Sigmoid colon (tissue), 6 donors: ENCODE measurements at regions not wholly inside any gene's neighbourhood (a gene's known extent, or its start where the extent isn't known, plus 50 kb on each side); places are given as distances from the start of the nearest gene placed in this dataset.

ENCODE experiments used
- DNase-seq: peaks from one replicate; pipeline ENCODE4 v3.0.0-alpha.2; 2019
- H3K27ac ChIP-seq, 4 donors: fragments of 200-600 bp; sonication (generic); one replicate each; pipeline ENCODE4 v1.5.1; 2016 to 2019; ENCODE audit warnings: mild to moderate bottlenecking in 1 of 4
- H3K27me3 ChIP-seq, 3 donors: fragments of 200-600 bp; sonication (generic); one replicate each; pipeline ENCODE4 v1.5.1; 2019; ENCODE audit warnings: mild to moderate bottlenecking in 1 of 3
- H3K36me3 ChIP-seq, 4 donors: fragments of 200-600 bp; sonication (generic); one replicate each; pipeline ENCODE4 v1.5.1; 2016 to 2019
- H3K4me1 ChIP-seq, 4 donors: fragments of 200-600 bp; sonication (generic); one replicate each; pipeline ENCODE4 v1.5.1; 2017 to 2019
- H3K4me3 ChIP-seq, 4 donors: fragments of 200-600 bp; sonication (generic); one replicate each; pipeline ENCODE4 v1.5.1; 2017 to 2019; ENCODE audit warnings: mild to moderate bottlenecking in 2 of 4, moderate library complexity in 1 of 4
- H3K9me3 ChIP-seq, 4 donors: fragments of 200-600 bp in 3 of 4; sonication (generic) in 3 of 4; one replicate each; pipeline versions ENCODE4 v1.5.1 to v1.6.1; 2013 to 2019
- EP300 ChIP-seq, 4 donors: sonication (generic); formaldehyde crosslinking; IDR thresholded peaks; one replicate each; pipeline ENCODE4 v1.6.1; 2017; ENCODE audit warnings: antibody characterized with exemption in 4 of 4
- POLR2A ChIP-seq, 2 donors: fragments of 450-650 bp; IDR thresholded peaks; one replicate each; pipeline ENCODE4 v1.6.1; 2016; ENCODE audit warnings: antibody characterized with exemption in 2 of 2, mild to moderate bottlenecking in 2 of 2, moderate library complexity in 2 of 2
- POLR2AphosphoS5 ChIP-seq, 4 donors: sonication (generic); formaldehyde crosslinking; IDR thresholded peaks; one replicate each; pipeline ENCODE4 v1.6.1; 2017; ENCODE audit warnings: antibody characterized with exemption in 4 of 4
- WGBS, 2 donors: extraction: QIAGEN DNeasy Blood & Tissue Kit; methylation state at CpG; one replicate each; pipeline ENCODE4 v1.1.7; 2013; 5-methylcytosine and 5-hydroxymethylcytosine counted together
- intact Hi-C: fragments of 100-400 bp; cut with DNase I; formaldehyde crosslinking; loops from one replicate; pipeline ENCODE4 v1.15.1; 2023
- TF ChIP-seq, protein P1 (sequence below), 4 experiments: fragments of 450-650 bp in 3 of 4; fragments of 200-600 bp in 1 of 4; IDR thresholded peaks; one replicate each; pipeline ENCODE4 v1.5.1; 2016 to 2019; ENCODE audit warnings: antibody characterized with exemption in 4 of 4, mild to moderate bottlenecking in 3 of 4, moderate library complexity in 2 of 4
- donor health status: healthy with polysubstance abuse.
- donor health status: healthy.

DNA sequence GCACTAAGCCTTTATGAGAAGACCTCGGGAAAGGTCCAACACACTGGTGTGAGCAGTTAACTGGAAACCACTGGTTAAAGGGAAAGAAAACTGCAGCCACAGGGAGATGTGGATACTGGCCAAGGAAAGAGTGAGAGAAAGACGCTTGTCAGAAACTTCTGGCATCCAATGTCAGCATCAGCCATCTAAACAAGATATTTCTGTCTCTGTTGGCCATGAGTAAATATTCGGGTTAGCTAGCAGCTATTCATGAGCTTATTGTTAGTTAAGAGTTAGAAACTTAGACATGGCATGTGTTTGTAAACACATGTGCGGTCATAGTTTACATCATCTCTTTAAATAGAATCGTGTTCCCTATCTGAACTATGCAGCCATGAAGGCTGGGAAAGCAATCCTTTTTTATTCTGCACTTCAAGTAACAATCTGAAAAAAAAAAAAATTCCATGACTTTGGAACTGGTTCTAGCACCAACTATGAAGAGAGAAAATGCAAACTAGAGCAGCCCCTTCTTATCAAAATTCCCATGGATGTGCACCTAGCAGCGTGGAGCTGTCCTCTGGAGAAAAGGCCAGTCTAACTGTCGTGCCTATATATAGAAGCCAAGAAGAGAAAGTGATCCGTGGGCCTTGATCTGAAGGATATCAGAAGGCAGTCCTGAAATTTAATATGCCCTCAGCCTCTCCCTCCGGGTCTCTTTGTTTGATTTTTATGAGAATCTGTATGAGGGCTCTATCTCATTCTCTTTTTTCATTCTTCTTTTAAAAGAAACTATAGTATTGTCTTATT is 84.0 kb upstream of the RFX8 start:
- Histone ChIP-seq H3K9me3 (no peaks in the 10 kb centered on the region), H3K4me1 (peaks cover 0 to 21% (median 16%) of the 10 kb centered on the region in 4 donors), H3K27me3 (no peaks in the 10 kb centered on the region), H3K27ac (peak overlapping the region; percentile 49 to 77 (median 67)), H3K4me3 (peak overlapping the region in 1 of 4 donors; percentile 10), H3K36me3 (no peaks in the 10 kb centered on the region)
- 67 to 76% methylated on average over 9 of the region's 9 CpGs for WGBS, 2 donors
- intact Hi-C loops, result no loop called here
- no peak for DNase-seq
- TF ChIP-seq, protein P1, sequence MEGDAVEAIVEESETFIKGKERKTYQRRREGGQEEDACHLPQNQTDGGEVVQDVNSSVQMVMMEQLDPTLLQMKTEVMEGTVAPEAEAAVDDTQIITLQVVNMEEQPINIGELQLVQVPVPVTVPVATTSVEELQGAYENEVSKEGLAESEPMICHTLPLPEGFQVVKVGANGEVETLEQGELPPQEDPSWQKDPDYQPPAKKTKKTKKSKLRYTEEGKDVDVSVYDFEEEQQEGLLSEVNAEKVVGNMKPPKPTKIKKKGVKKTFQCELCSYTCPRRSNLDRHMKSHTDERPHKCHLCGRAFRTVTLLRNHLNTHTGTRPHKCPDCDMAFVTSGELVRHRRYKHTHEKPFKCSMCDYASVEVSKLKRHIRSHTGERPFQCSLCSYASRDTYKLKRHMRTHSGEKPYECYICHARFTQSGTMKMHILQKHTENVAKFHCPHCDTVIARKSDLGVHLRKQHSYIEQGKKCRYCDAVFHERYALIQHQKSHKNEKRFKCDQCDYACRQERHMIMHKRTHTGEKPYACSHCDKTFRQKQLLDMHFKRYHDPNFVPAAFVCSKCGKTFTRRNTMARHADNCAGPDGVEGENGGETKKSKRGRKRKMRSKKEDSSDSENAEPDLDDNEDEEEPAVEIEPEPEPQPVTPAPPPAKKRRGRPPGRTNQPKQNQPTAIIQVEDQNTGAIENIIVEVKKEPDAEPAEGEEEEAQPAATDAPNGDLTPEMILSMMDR (IDR thresholded peaks at IDR 0.05), result no peak
- peak in 3 of 4 donors; percentile 28 to 48 (median 46) for TF ChIP-seq POLR2AphosphoS5 (IDR thresholded peaks at IDR 0.05)
- TF ChIP-seq EP300 (IDR thresholded peaks at IDR 0.05), result peak in 1 of 4 donors; percentile 13

DNA sequence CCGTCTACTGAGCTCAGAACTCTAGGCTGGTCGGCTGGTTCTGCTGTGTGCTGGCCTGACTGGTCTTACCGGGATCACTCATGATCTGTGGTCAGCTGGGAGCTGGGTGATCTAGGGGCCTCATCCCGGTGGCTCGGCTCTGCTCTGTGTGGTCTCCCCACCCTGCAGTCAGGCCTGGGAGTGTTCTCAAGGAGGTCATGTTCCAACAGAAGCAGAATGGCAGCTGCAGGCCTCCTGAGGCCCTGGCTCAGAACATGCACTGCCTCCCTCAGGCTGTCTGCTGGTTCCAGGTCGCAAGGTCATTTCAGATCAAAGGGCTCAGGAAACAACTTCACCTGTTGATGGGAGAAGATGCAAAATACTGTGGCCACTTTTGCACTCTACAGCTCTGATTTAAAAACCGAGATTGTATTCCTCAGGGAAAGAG is 81.1 kb upstream of the RFX8 start:
- Histone ChIP-seq H3K4me3 (no peak overlapping the region), H3K4me1 (peaks cover 0 to 21% (median 16%) of the 10 kb centered on the region in 4 donors), H3K27me3 (no peaks in the 10 kb centered on the region), H3K36me3 (no peaks in the 10 kb centered on the region), H3K27ac (no peak overlapping the region), H3K9me3 (no peaks in the 10 kb centered on the region)
- 78 to 87% methylated on average over 7 of the region's 7 CpGs for WGBS, 2 donors
- TF ChIP-seq, protein P1 (IDR thresholded peaks at IDR 0.05), result no peak
- no peak for TF ChIP-seq EP300 (IDR thresholded peaks at IDR 0.05)
- no peak for TF ChIP-seq POLR2A (IDR thresholded peaks at IDR 0.05)
- intact Hi-C loops, result no loop called here
- no peak for DNase-seq

DNA sequence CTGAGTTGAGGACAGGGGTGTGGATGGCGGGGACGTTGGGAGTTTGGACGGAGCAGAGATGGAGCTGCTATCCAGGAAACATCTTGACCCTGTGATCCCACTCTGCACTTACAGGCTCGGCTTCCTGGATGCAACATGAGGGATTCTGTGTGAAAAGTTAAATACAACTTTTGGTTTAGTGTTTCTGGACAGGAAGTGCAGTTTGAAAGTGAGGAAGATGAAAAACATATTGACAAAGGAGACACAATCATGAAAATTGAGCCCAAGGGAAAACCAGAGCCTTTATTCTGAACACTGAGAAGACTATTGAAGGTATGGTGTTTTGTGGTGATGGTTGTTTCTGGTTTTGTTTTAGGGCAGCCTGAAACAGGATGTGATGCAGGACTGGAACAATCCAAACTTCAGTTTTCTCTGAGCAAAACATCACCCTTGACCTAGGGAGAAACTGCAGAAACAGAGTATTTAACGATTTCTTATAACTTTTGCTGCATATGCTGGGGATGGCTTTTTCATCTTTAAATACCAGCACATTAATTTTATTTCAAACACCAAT is 76.5 kb upstream of the RFX8 start:
- peaks cover 0 to 6% (median 2%) of the 10 kb centered on the region in 4 donors for H3K4me1 ChIP-seq
- DNase-seq, result no peak
- no peaks in the 10 kb centered on the region for H3K36me3 ChIP-seq
- WGBS, 2 donors, result 71 to 83% methylated on average over 5 of the region's 5 CpGs
- no peak overlapping the region for H3K4me3 ChIP-seq
- TF ChIP-seq POLR2A (IDR thresholded peaks at IDR 0.05), result no peak
- TF ChIP-seq POLR2AphosphoS5 (IDR thresholded peaks at IDR 0.05), result no peak
- TF ChIP-seq, protein P1 (IDR thresholded peaks at IDR 0.05), result no peak
- TF ChIP-seq EP300 (IDR thresholded peaks at IDR 0.05), result no peak
- no peak overlapping the region for H3K27ac ChIP-seq
- H3K27me3 ChIP-seq, result no peaks in the 10 kb centered on the region
- intact Hi-C loops, result no loop called here
- no peaks in the 10 kb centered on the region for H3K9me3 ChIP-seq

DNA sequence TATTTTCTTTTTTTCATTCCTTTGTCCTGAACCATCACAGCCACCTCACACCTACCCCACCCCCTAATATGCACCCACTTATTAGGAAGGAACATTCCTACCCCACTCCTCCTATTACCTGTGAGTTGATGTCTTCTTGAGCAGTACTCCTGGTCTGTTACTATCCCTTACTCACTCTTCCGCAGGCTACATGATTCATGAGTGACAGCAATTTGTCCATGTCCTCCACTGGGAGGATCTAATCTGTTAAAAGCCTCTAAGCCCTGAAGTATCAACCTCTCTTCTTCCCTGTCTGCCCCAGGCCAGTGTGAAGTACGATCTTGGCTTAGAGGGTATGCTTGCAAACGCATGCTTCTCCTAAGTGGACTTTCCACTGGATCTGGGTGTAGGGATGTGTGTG is 75.6 kb upstream of the RFX8 start:
- H3K27ac ChIP-seq, result no peak overlapping the region
- no peaks in the 10 kb centered on the region for H3K9me3 ChIP-seq
- WGBS, 2 donors, result 95 to 96% methylated on average over 3 of the region's 3 CpGs
- no peaks in the 10 kb centered on the region for H3K27me3 ChIP-seq
- TF ChIP-seq POLR2A (IDR thresholded peaks at IDR 0.05) (no peak), POLR2AphosphoS5 (IDR thresholded peaks at IDR 0.05) (no peak), EP300 (IDR thresholded peaks at IDR 0.05) (no peak)
- TF ChIP-seq, protein P1 (IDR thresholded peaks at IDR 0.05), result no peak
- H3K36me3 ChIP-seq, result no peaks in the 10 kb centered on the region
- intact Hi-C loops, result no loop called here
- H3K4me3 ChIP-seq, result no peak overlapping the region
- H3K4me1 ChIP-seq, result peaks cover 0 to 11% (median 4%) of the 10 kb centered on the region in 4 donors
- DNase-seq, result no peak
